A549 (cell line): ENCODE measurements at regions not wholly inside any gene's neighbourhood (a gene's known extent, or its start where the extent isn't known, plus 50 kb on each side); places are given as distances from the start of the nearest gene placed in this dataset.

Experiments used
- FOSL2 ChIP-seq, 2 experiments: fragments of 450-650 bp in 1 of 2; fragments of >200 bp in 1 of 2; sonication (Bioruptor Twin) in 1 of 2; formaldehyde crosslinking; IDR thresholded peaks; 2 replicates each; pipeline versions ENCODE4 v1.5.0 to v1.6.1; 2016 to 2020; ENCODE audit warnings: mild to moderate bottlenecking in 1 of 2, moderate library complexity in 1 of 2
- HOXB5 ChIP-seq: fragments of 250-450 bp; sonication (Bioruptor Pico); IDR thresholded peaks from 2 replicates; pipeline ENCODE4 v1.5.0; 2020; ENCODE audit warnings: mild to moderate bottlenecking, moderate library complexity
- POLR2A ChIP-seq: IDR thresholded peaks from 2 replicates; pipeline ENCODE4 v1.6.1; 2012; ENCODE audit warnings: mild to moderate bottlenecking, low read length

DNA sequence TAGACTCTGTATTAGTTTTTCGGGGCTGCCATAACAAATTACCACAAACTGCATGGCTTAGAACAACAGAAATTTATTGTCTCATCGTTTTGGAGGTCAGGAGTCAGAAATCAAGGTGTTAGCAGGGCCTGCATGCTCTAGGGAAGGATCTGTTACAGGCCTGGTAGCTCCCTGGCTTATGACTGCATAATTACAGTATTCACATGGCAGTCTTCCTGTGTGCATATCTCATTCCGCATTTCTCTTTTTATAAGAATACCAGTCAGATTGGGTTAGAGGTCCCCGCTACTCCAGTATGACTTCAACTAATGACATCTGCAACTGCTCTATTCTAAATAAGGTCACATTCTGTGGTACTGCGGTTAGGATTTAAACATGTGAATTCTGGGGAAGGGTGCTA, 59.3 kb upstream of the SLC2A12 start:
- TF ChIP-seq FOSL2 (IDR thresholded peaks at IDR 0.05) (no peak), FOSL2 (CRISPR knock-in tag; IDR thresholded peaks at IDR 0.05) (no peak), POLR2A (no peak), HOXB5 (CRISPR knock-in tag) (no peak)
